Activated CD8-positive, alpha-beta T cell treated with anti-CD3 and anti-CD28 coated beads, Interleukin-2, amount 10 ng/mL, durations not matched to agents 7 days and 5 days (primary cell): ENCODE measurements at regions not wholly inside any gene's neighbourhood (a gene's known extent, or its start where the extent isn't known, plus 50 kb on each side); places are given as distances from the start of the nearest gene placed in this dataset.

Source experiments
- ATAC-seq: fragments of 150-1000 bp; cut with Tn5 transposase; one replicate; pipeline ENCODE4 v1.10.0; 2021; ENCODE audit warnings: moderate library complexity
- CTCF ChIA-PET: fragments of 350-600 bp; sonication (Branson Sonifier 250); formaldehyde crosslinking; loops from one replicate; lab custom pipeline; 2021; ENCODE audit warnings: antibody characterized with exemption; lab: Charles Lee
- POLR2A ChIA-PET: fragments of 350-600 bp; sonication (Branson Sonifier 250); formaldehyde crosslinking; loops from one replicate; lab custom pipeline; 2021; ENCODE audit warnings: antibody characterized with exemption; lab: Charles Lee
- DNase-seq: peaks from one replicate; pipeline ENCODE4 v3.0.0-alpha.2; 2020
- H3K27ac Mint-ChIP-seq: one replicate; pipeline ENCODE4 v1.8.0; 2021; ENCODE audit warnings: mild to moderate bottlenecking, mixed read lengths
- H3K27me3 Mint-ChIP-seq: one replicate; pipeline ENCODE4 v1.8.0; 2021; ENCODE audit warnings: low read depth, mixed read lengths
- H3K36me3 Mint-ChIP-seq: one replicate; pipeline ENCODE4 v1.8.0; 2021; ENCODE audit warnings: low read depth, mixed read lengths
- H3K4me1 Mint-ChIP-seq: one replicate; pipeline ENCODE4 v1.8.0; 2021; ENCODE audit warnings: low read depth, mixed read lengths
- H3K4me3 Mint-ChIP-seq: one replicate; pipeline ENCODE4 v1.8.0; 2021; ENCODE audit warnings: mild to moderate bottlenecking, mixed read lengths
- H3K9me3 Mint-ChIP-seq: one replicate; pipeline ENCODE4 v1.8.0; 2022; ENCODE audit warnings: mixed read lengths; ENCODE audit not compliant: insufficient read depth

- Mint-ChIP-seq H3K4me3 (no peak overlapping the region), H3K27ac (no peak overlapping the region), H3K9me3 (no peaks in the 10 kb centered on the region), H3K4me1 (no peaks in the 10 kb centered on the region), H3K27me3 (peaks cover 8% of the 10 kb centered on the region), H3K36me3 (no peaks in the 10 kb centered on the region)
- DNase-seq (no peak), ATAC-seq (no peak)
- ChIA-PET POLR2A (no interaction called here), CTCF (no interaction called here)
Measured at GRCh38 chr9:73031350-73031749, 78.5 kb upstream of the ALDH1A1 start.

DNA sequence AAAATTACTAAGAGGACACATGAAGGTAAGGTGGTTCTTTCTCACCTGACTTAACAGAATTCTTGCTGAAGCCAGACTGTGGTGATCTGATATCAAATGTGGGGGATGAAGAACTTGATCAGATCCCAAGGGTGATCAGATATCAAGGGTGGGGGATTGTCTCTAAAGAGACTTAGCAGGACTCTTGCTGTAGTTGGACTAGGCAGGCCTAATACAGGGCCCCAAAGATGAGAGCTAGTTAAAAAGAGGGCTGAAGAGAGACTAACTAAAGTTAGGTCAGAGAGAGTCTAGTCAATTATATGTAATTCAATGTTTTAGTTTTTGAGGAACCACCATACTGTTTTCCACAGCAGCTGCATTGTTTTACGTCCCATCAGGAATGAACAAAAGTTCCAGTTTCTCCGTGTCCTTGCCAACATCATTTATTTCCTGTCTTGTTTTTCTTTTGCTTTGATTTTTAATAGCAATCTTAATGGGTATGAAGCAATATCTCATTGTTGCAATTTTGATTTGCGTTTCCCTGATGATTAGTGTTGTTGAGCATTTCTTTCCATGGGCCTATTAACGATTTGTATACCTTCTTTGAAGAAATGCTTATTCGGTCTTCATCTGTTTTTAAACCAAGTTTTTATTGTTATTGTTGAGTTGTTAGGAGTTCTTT, 77.6 kb upstream of the ALDH1A1 start:
- Mint-ChIP-seq H3K27ac (no peak overlapping the region), H3K36me3 (no peaks in the 10 kb centered on the region), H3K9me3 (no peaks in the 10 kb centered on the region), H3K27me3 (peaks cover 6% of the 10 kb centered on the region), H3K4me1 (no peaks in the 10 kb centered on the region), H3K4me3 (no peak overlapping the region)
- ATAC-seq: no peak
- POLR2A ChIA-PET: no interaction called here
- CTCF ChIA-PET: interaction anchor here (0.6 kb wide), 1 partner anchor 389 kb away, joined by 3 read pairs; no protein-coding TSS in a partner anchor
- DNase-seq: no peak

DNA sequence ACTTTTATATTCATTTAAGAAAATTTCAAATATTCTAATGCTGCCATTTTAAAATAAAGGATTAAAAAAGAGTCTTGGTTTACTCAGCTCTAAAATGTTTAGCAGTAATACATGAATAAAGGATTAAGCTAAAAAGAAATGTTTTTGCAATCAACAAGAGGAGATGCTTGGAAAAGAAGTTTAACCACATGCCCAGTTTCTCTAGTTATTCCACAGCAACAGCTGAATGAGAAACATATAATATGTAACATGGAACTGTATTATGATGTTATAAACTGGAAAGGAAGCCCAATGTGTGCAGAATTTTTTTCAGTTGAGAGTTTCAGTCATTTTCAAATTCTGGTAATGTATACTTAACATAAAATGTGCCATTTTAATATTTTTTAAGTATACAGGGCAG, 76.5 kb upstream of the ALDH1A1 start:
- no peak for DNase-seq
- Mint-ChIP-seq H3K9me3 (no peaks in the 10 kb centered on the region), H3K4me3 (no peak overlapping the region), H3K36me3 (no peaks in the 10 kb centered on the region), H3K4me1 (no peaks in the 10 kb centered on the region), H3K27me3 (peaks cover 9% of the 10 kb centered on the region), H3K27ac (no peak overlapping the region)
- no peak for ATAC-seq
- ChIA-PET CTCF (interaction anchor here (0.6 kb wide), 1 partner anchor 171 kb away, joined by 3 read pairs; no protein-coding TSS in a partner anchor), POLR2A (no interaction called here)

DNA sequence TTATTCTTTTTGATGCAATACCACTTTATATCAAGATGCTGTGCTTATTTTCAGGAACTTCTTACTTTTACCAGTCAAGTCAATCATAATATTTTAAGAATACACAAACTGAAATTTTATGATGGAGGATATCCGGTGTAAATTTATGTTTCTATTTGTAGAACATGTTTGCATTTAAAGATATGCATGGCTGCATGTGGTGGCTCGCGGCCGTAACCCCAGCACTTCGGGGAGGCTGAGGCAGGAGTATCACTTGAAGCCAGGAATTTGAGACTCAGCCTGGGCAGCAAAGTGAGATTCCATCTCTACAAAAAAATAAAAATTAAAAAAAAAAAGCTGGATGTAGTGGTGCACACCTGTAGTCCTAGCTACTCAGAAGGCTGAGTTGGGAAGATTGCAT, 73.5 kb upstream of the ALDH1A1 start:
- ChIA-PET POLR2A (no interaction called here), CTCF (no interaction called here)
- H3K27ac Mint-ChIP-seq: no peak overlapping the region
- H3K4me1 Mint-ChIP-seq: peaks cover 9% of the 10 kb centered on the region
- no peaks in the 10 kb centered on the region for H3K36me3 Mint-ChIP-seq
- ATAC-seq (no peak), DNase-seq (no peak)
- H3K4me3 Mint-ChIP-seq: no peak overlapping the region
- H3K9me3 Mint-ChIP-seq: no peaks in the 10 kb centered on the region
- H3K27me3 Mint-ChIP-seq: peaks cover 7% of the 10 kb centered on the region

DNA sequence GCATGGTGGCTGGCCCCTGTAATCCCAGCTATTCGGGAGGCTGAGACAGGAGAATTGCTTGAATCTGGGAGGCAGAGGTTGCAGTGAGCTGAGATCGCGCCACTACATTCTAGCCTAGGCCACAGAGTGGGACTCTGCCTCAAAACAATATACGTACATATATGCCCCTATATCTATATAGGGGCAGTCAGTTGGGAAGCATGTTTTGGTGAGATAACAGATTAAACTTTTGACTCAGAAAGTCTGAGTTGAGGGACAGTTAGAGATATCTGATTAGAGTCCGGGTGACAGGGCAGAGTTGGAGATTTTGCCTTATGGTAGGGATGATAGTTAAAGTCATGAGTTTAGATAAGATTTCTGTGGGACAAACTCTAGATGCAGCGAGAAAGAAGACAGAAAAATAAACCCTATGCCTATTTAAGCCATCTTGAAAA, 71.8 kb upstream of the ALDH1A1 start:
- no peaks in the 10 kb centered on the region for H3K36me3 Mint-ChIP-seq
- no peak overlapping the region for H3K27ac Mint-ChIP-seq
- no peak for DNase-seq
- H3K9me3 Mint-ChIP-seq: no peaks in the 10 kb centered on the region
- H3K27me3 Mint-ChIP-seq: peaks cover 8% of the 10 kb centered on the region
- ChIA-PET CTCF (no interaction called here), POLR2A (no interaction called here)
- no peak overlapping the region for H3K4me3 Mint-ChIP-seq
- peaks cover 9% of the 10 kb centered on the region for H3K4me1 Mint-ChIP-seq
- ATAC-seq: no peak

- no peak overlapping the region for H3K4me3 Mint-ChIP-seq
- ATAC-seq: peak; percentile 39
- H3K9me3 Mint-ChIP-seq: no peaks in the 10 kb centered on the region
- CTCF ChIA-PET: interaction anchor here (0.8 to 2.4 kb wide), 10 partner anchors 9 to 744 kb away, joined by 3 to 15 read pairs (median 4); no protein-coding TSS in a partner anchor
- POLR2A ChIA-PET: no interaction called here
- H3K4me1 Mint-ChIP-seq: peaks cover 9% of the 10 kb centered on the region
- peaks cover 10% of the 10 kb centered on the region for H3K27me3 Mint-ChIP-seq
- H3K36me3 Mint-ChIP-seq: no peaks in the 10 kb centered on the region
- peak; percentile 62 for DNase-seq
- H3K27ac Mint-ChIP-seq: no peak overlapping the region
Measured at GRCh38 chr9:73023025-73023541, 70.2 kb upstream of the ALDH1A1 start.

- ChIA-PET CTCF (interaction anchor here (0.8 to 2.4 kb wide), 13 partner anchors 8 to 998 kb away, joined by 3 to 15 read pairs (median 3); no protein-coding TSS in a partner anchor), POLR2A (no interaction called here)
- Mint-ChIP-seq H3K4me3 (no peak overlapping the region), H3K27me3 (peaks cover 12% of the 10 kb centered on the region), H3K36me3 (no peaks in the 10 kb centered on the region), H3K9me3 (no peaks in the 10 kb centered on the region), H3K4me1 (peaks cover 9% of the 10 kb centered on the region), H3K27ac (no peak overlapping the region)
- DNase-seq (no peak), ATAC-seq (no peak)
Measured at GRCh38 chr9:73022353-73022752, 69.5 kb upstream of the ALDH1A1 start.

GRCh38 chr9:73020877-73021276, 68.0 kb upstream of the ALDH1A1 start:
- H3K9me3 Mint-ChIP-seq: no peaks in the 10 kb centered on the region
- peaks cover 9% of the 10 kb centered on the region for H3K4me1 Mint-ChIP-seq
- H3K27me3 Mint-ChIP-seq: peaks cover 12% of the 10 kb centered on the region
- DNase-seq (no peak), ATAC-seq (no peak)
- ChIA-PET CTCF (no interaction called here), POLR2A (no interaction called here)
- H3K27ac Mint-ChIP-seq: no peak overlapping the region
- H3K36me3 Mint-ChIP-seq: no peaks in the 10 kb centered on the region
- H3K4me3 Mint-ChIP-seq: no peak overlapping the region

- no peaks in the 10 kb centered on the region for H3K9me3 Mint-ChIP-seq
- ATAC-seq (no peak), DNase-seq (no peak)
- H3K36me3 Mint-ChIP-seq: no peaks in the 10 kb centered on the region
- H3K27me3 Mint-ChIP-seq: peaks cover 7% of the 10 kb centered on the region
- CTCF ChIA-PET: interaction anchor here (1.7 kb wide), 1 partner anchor 9 kb away, joined by 10 read pairs; no protein-coding TSS in a partner anchor
- no peak overlapping the region for H3K27ac Mint-ChIP-seq
- H3K4me1 Mint-ChIP-seq: no peaks in the 10 kb centered on the region
- no peak overlapping the region for H3K4me3 Mint-ChIP-seq
- POLR2A ChIA-PET: no interaction called here
Measured at GRCh38 chr9:73014011-73014410, 61.2 kb upstream of the ALDH1A1 start.

- CTCF ChIA-PET: no interaction called here
- no peaks in the 10 kb centered on the region for H3K36me3 Mint-ChIP-seq
Measured at GRCh38 chr9:73011956-73012355, 59.1 kb upstream of the ALDH1A1 start.

GRCh38 chr9:73011181-73011750, 58.4 kb upstream of the ALDH1A1 start:
- ChIA-PET CTCF (no interaction called here), POLR2A (no interaction called here)
- H3K9me3 Mint-ChIP-seq: no peaks in the 10 kb centered on the region
- ATAC-seq (no peak), DNase-seq (no peak)
- no peak overlapping the region for H3K27ac Mint-ChIP-seq
- H3K4me1 Mint-ChIP-seq: no peaks in the 10 kb centered on the region
- no peak overlapping the region for H3K4me3 Mint-ChIP-seq
- peaks cover 12% of the 10 kb centered on the region for H3K27me3 Mint-ChIP-seq
- no peaks in the 10 kb centered on the region for H3K36me3 Mint-ChIP-seq

More at GRCh38 chr9:73011956-73012355, 59.1 kb upstream of the ALDH1A1 start:
- Mint-ChIP-seq H3K27me3 (peaks cover 12% of the 10 kb centered on the region), H3K9me3 (no peaks in the 10 kb centered on the region), H3K4me1 (no peaks in the 10 kb centered on the region), H3K27ac (no peak overlapping the region), H3K4me3 (no peak overlapping the region)
- POLR2A ChIA-PET: no interaction called here
- DNase-seq: no peak
- ATAC-seq: no peak

DNA sequence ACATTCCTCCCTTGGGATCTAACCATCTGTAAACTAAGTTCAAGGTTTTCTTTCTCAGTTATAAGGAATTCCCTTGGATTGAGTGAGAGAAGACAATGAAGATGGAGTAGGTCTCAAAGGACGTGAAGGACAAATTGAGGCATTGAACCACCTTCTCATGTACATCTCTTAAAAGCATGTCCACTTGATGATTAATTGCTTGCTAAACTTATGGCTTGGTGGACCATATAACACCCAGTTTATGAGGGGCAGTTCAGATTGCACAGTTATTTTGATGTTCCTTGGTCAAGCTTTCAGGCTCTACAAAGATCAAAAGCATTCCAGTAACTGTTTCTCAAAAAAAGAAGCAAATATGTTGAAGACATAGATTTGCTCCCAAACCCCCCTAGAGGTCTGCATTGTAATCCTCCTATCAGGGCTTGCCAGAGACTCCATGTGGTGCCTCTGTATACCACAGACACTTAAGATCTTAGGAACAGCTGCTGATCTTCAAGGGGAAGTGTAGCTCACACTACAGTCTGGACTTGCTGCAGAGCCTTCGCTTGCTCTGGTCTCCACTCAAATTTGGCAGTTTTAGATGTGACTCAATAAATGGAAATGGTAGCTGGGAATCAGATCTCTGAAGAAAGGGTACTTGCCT, 56.9 kb upstream of the ALDH1A1 start:
- H3K9me3 Mint-ChIP-seq: no peaks in the 10 kb centered on the region
- no peaks in the 10 kb centered on the region for H3K4me1 Mint-ChIP-seq
- ChIA-PET CTCF (interaction anchor here (1.1 to 1.3 kb wide), 2 partner anchors 10 to 12 kb away, joined by 3 read pairs; no protein-coding TSS in a partner anchor), POLR2A (no interaction called here)
- ATAC-seq: no peak
- H3K36me3 Mint-ChIP-seq: no peaks in the 10 kb centered on the region
- DNase-seq: no peak
- H3K27me3 Mint-ChIP-seq: peaks cover 12% of the 10 kb centered on the region
- no peak overlapping the region for H3K27ac Mint-ChIP-seq
- H3K4me3 Mint-ChIP-seq: no peak overlapping the region
